Neural cell (in vitro differentiated cells): ENCODE measurements at regions not wholly inside any gene's neighbourhood (a gene's known extent, or its start where the extent isn't known, plus 50 kb on each side); places are given as distances from the start of the nearest gene placed in this dataset.

ENCODE experiments used
- H2AFZ ChIP-seq: fragments of 200-600, 300-800 bp; sonication (generic), shearing (Covaris generic); 2 replicates; pipeline ENCODE4 v1.6.0; 2014; ENCODE audit warnings: low read depth, mild to moderate bottlenecking, antibody characterized with exemption, low read length, moderate library complexity
- H3F3A ChIP-seq: fragments of 200-600 bp; shearing (Covaris generic); 2 replicates; pipeline ENCODE4 v1.6.1; 2016; ENCODE audit warnings: mild to moderate bottlenecking, moderate library complexity, mixed read lengths, antibody characterized with exemption, low read length; ENCODE audit not compliant: insufficient read depth, poor library complexity, severe bottlenecking
- H3K27ac ChIP-seq: fragments of 200-600, 300-800 bp; sonication (generic), shearing (Covaris generic); 2 replicates; pipeline ENCODE4 v1.5.1; 2014; ENCODE audit warnings: mild to moderate bottlenecking, low read length, moderate library complexity
- H3K27me3 ChIP-seq: fragments of 300-800, 200-600 bp; sonication (generic), shearing (Covaris generic); 2 replicates; pipeline ENCODE4 v1.6.0; 2014; ENCODE audit warnings: mild to moderate bottlenecking, low read depth, low read length, moderate library complexity; ENCODE audit not compliant: insufficient read depth
- H3K36me3 ChIP-seq: fragments of 300-800, 200-600 bp; sonication (generic), shearing (Covaris generic); 2 replicates; pipeline ENCODE4 v1.5.1; 2014; ENCODE audit warnings: mild to moderate bottlenecking, antibody characterized with exemption, low read length, moderate library complexity; ENCODE audit not compliant: insufficient read depth
- H3K4me2 ChIP-seq: fragments of 300-800, 200-600 bp; sonication (generic), shearing (Covaris generic); 2 replicates; pipeline ENCODE4 v1.6.0; 2014; ENCODE audit warnings: mild to moderate bottlenecking, low read length
- H3K4me3 ChIP-seq: fragments of 300-800, 200-600 bp; sonication (generic), shearing (Covaris generic); 2 replicates; pipeline ENCODE4 v1.5.1; 2014; ENCODE audit warnings: mild to moderate bottlenecking, low read length, moderate library complexity
- H3K79me2 ChIP-seq: fragments of 200-600 bp; shearing (Covaris generic); replicated peaks from 2 replicates; pipeline ENCODE4 v1.6.0; 2014; ENCODE audit warnings: mild to moderate bottlenecking, low read length, moderate library complexity; ENCODE audit not compliant: insufficient read depth
- H3K9ac ChIP-seq: fragments of 300-800, 200-600 bp; sonication (generic), shearing (Covaris generic); 2 replicates; pipeline ENCODE4 v1.6.1; 2016; ENCODE audit warnings: mild to moderate bottlenecking, low read length, mixed read lengths
- H3K9me2 ChIP-seq: fragments of 200-600 bp; shearing (Covaris generic); 2 replicates; pipeline ENCODE4 v1.6.1; 2016; ENCODE audit warnings: mild to moderate bottlenecking, low read length, mixed read lengths; ENCODE audit not compliant: insufficient read depth
- H3K9me3 ChIP-seq: fragments of 200-600, 300-800 bp; sonication (generic), shearing (Covaris generic); 2 replicates; pipeline ENCODE4 v1.6.1; 2016; ENCODE audit warnings: mild to moderate bottlenecking, mixed run types, low read length, moderate library complexity, mixed read lengths
- H4K20me1 ChIP-seq: fragments of 200-600 bp; shearing (Covaris generic); 2 replicates; pipeline ENCODE4 v1.6.1; 2016; ENCODE audit warnings: mild to moderate bottlenecking, mixed run types; ENCODE audit not compliant: insufficient read depth
- EP300 ChIP-seq: fragments of 450-650 bp; conservative IDR thresholded peaks from 2 replicates; pipeline ENCODE4 v1.6.1; 2014; ENCODE audit warnings: antibody characterized with exemption, mild to moderate bottlenecking, moderate library complexity; ENCODE audit not compliant: poor library complexity, severe bottlenecking
- EZH2 ChIP-seq: fragments of 200-600, 300-800 bp; shearing (Covaris generic), sonication (generic); IDR thresholded peaks from 2 replicates; pipeline ENCODE4 v1.6.1; 2014; ENCODE audit warnings: antibody characterized with exemption, low read length, borderline replicate concordance, mild to moderate bottlenecking; ENCODE audit not compliant: insufficient read depth, poor library complexity, severe bottlenecking
- MXI1 ChIP-seq: fragments of 450-650 bp; conservative IDR thresholded peaks from 2 replicates; pipeline ENCODE4 v1.6.1; 2014; ENCODE audit warnings: antibody characterized with exemption, mild to moderate bottlenecking; ENCODE audit not compliant: poor library complexity, severe bottlenecking
- POLR2AphosphoS5 ChIP-seq: IDR thresholded peaks from 2 replicates; pipeline ENCODE4 v1.6.1; 2012
- RAD21 ChIP-seq: fragments of 450-650 bp; conservative IDR thresholded peaks from 2 replicates; pipeline ENCODE4 v1.6.1; 2014; ENCODE audit warnings: antibody characterized with exemption, mild to moderate bottlenecking, moderate library complexity
- SMC3 ChIP-seq: fragments of 450-650 bp; conservative IDR thresholded peaks from 2 replicates; pipeline ENCODE4 v1.6.1; 2014; ENCODE audit warnings: antibody characterized with exemption, mild to moderate bottlenecking, moderate library complexity; ENCODE audit not compliant: poor library complexity
- TAF1 ChIP-seq: IDR thresholded peaks from 2 replicates; pipeline ENCODE4 v1.6.1; 2012; ENCODE audit warnings: low read depth
- TF ChIP-seq, protein P1 (sequence below): fragments of 450-650 bp; IDR thresholded peaks from 2 replicates; pipeline ENCODE4 v1.5.1; 2014; ENCODE audit warnings: antibody characterized with exemption, mild to moderate bottlenecking, moderate library complexity; ENCODE audit not compliant: poor library complexity, severe bottlenecking
- TF ChIP-seq, protein P2 (sequence below): IDR thresholded peaks from 2 replicates; pipeline ENCODE4 v1.6.1; 2012; ENCODE audit warnings: borderline replicate concordance

DNA sequence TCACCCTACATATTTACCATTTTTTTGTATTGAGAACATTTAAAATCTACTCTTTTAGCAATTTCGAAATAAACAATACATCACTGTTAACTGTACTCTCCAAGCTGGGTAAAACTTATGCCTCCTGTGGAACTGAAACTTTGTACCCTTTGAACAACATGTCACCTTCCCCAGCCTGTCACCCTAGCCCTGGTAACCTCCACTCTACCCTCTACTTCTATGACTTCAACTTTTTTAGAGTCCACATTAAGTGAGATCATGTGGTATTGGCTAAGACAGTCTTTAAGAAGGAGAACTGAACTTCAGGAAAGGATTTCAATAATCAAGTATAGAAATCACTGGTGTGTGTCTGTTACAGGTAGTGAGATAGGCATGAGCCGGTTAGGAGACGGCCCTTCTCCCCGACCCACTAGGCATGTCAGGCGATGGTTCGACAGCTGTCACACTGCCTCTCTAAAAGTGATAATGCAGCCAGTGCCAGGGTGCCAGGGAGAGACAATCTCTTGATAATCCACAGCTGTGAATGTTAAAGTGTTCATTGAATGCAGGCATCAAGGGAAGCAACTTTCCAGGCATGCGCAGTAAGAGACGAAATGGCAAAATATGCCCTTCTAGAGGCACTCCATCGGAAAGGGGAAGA lies 74.6 kb upstream of the RNF152 start:
- H3K36me3 ChIP-seq = no peaks in the 10 kb centered on the region
- no peak overlapping the region for H3K4me3 ChIP-seq
- no peaks in the 10 kb centered on the region for H3K27me3 ChIP-seq
- no peaks in the 10 kb centered on the region for H3F3A ChIP-seq
- H3K27ac ChIP-seq = no peak overlapping the region
- no peak overlapping the region for H2AFZ ChIP-seq
- no peaks in the 10 kb centered on the region for H4K20me1 ChIP-seq
- H3K9me3 ChIP-seq = no peaks in the 10 kb centered on the region
- no peaks in the 10 kb centered on the region for H3K9me2 ChIP-seq
- no peak overlapping the region for H3K4me2 ChIP-seq
- H3K9ac ChIP-seq = no peak overlapping the region
- H3K79me2 ChIP-seq = no peaks in the 10 kb centered on the region
- TF ChIP-seq EP300 = no peak
- TF ChIP-seq, protein P1, sequence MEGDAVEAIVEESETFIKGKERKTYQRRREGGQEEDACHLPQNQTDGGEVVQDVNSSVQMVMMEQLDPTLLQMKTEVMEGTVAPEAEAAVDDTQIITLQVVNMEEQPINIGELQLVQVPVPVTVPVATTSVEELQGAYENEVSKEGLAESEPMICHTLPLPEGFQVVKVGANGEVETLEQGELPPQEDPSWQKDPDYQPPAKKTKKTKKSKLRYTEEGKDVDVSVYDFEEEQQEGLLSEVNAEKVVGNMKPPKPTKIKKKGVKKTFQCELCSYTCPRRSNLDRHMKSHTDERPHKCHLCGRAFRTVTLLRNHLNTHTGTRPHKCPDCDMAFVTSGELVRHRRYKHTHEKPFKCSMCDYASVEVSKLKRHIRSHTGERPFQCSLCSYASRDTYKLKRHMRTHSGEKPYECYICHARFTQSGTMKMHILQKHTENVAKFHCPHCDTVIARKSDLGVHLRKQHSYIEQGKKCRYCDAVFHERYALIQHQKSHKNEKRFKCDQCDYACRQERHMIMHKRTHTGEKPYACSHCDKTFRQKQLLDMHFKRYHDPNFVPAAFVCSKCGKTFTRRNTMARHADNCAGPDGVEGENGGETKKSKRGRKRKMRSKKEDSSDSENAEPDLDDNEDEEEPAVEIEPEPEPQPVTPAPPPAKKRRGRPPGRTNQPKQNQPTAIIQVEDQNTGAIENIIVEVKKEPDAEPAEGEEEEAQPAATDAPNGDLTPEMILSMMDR = no peak
- TF ChIP-seq SMC3 = no peak
- TF ChIP-seq RAD21 = no peak
- TF ChIP-seq, protein P2, sequence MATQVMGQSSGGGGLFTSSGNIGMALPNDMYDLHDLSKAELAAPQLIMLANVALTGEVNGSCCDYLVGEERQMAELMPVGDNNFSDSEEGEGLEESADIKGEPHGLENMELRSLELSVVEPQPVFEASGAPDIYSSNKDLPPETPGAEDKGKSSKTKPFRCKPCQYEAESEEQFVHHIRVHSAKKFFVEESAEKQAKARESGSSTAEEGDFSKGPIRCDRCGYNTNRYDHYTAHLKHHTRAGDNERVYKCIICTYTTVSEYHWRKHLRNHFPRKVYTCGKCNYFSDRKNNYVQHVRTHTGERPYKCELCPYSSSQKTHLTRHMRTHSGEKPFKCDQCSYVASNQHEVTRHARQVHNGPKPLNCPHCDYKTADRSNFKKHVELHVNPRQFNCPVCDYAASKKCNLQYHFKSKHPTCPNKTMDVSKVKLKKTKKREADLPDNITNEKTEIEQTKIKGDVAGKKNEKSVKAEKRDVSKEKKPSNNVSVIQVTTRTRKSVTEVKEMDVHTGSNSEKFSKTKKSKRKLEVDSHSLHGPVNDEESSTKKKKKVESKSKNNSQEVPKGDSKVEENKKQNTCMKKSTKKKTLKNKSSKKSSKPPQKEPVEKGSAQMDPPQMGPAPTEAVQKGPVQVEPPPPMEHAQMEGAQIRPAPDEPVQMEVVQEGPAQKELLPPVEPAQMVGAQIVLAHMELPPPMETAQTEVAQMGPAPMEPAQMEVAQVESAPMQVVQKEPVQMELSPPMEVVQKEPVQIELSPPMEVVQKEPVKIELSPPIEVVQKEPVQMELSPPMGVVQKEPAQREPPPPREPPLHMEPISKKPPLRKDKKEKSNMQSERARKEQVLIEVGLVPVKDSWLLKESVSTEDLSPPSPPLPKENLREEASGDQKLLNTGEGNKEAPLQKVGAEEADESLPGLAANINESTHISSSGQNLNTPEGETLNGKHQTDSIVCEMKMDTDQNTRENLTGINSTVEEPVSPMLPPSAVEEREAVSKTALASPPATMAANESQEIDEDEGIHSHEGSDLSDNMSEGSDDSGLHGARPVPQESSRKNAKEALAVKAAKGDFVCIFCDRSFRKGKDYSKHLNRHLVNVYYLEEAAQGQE = no peak
- no peak for TF ChIP-seq EZH2
- TF ChIP-seq TAF1 = no peak
- no peak for TF ChIP-seq POLR2AphosphoS5
- TF ChIP-seq MXI1 = no peak

DNA sequence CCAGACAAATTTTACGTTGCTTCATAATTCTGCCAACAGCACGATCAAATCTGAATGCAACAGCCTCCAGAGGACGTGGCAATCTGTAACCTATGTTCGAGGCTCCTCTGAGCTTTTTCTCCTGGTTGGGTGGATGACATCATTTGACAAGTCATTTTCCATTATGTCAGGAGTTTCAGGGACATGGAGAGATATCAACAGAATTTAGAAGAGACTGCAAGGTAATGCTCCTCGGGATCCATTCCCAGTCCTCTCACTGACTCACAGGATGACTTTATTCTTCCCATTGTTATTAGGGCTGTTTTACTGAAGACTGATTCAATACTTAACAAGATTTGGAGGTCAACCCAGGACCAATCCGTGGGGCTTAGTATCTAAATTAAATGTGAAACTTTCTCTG lies 72.5 kb upstream of the RNF152 start:
- Histone ChIP-seq H3K4me2 (no peak overlapping the region), H3K4me3 (no peak overlapping the region), H3K27me3 (no peaks in the 10 kb centered on the region), H3K36me3 (no peaks in the 10 kb centered on the region), H3K27ac (no peak overlapping the region), H2AFZ (no peak overlapping the region), H4K20me1 (no peaks in the 10 kb centered on the region), H3K79me2 (no peaks in the 10 kb centered on the region), H3K9me2 (no peaks in the 10 kb centered on the region), H3K9ac (no peak overlapping the region), H3K9me3 (no peaks in the 10 kb centered on the region), H3F3A (no peaks in the 10 kb centered on the region)
- TF ChIP-seq SMC3 = no peak
- TF ChIP-seq RAD21 = no peak
- no peak for TF ChIP-seq POLR2AphosphoS5
- no peak for TF ChIP-seq EZH2
- TF ChIP-seq EP300 = no peak
- TF ChIP-seq TAF1 = no peak
- no peak for TF ChIP-seq MXI1
- TF ChIP-seq, protein P1 = no peak
- TF ChIP-seq, protein P2 = no peak
